Karpas-422 (cell line): ENCODE measurements at regions not wholly inside any gene's neighbourhood (a gene's known extent, or its start where the extent isn't known, plus 50 kb on each side); places are given as distances from the start of the nearest gene placed in this dataset.

ENCODE experiments used
- DNase-seq: peaks from one replicate; pipeline ENCODE4 v3.0.0-alpha.2; 2015
- H2AFZ ChIP-seq: fragments of 200-600 bp; sonication (generic); 2 replicates; pipeline ENCODE4 v1.6.1; 2014; ENCODE audit warnings: antibody characterized with exemption, low read length, mixed read lengths
- H3K27ac ChIP-seq: fragments of 200-600 bp; sonication (generic); 2 replicates; pipeline ENCODE4 v1.5.1; 2014; ENCODE audit warnings: mild to moderate bottlenecking, low read length, moderate library complexity
- H3K27me3 ChIP-seq: fragments of 200-600 bp; sonication (generic); 2 replicates; pipeline ENCODE4 v1.6.1; 2014; ENCODE audit warnings: low read length, mixed read lengths
- H3K36me3 ChIP-seq: fragments of 200-600 bp; sonication (generic); 2 replicates; pipeline ENCODE4 v1.6.1; 2014; ENCODE audit warnings: low read length, mixed read lengths; ENCODE audit not compliant: insufficient read depth
- H3K4me1 ChIP-seq: fragments of 200-600 bp; sonication (generic); 2 replicates; pipeline ENCODE4 v1.6.1; 2014; ENCODE audit warnings: mild to moderate bottlenecking, low read length, mixed read lengths
- H3K4me2 ChIP-seq: fragments of 200-600 bp; sonication (generic); 2 replicates; pipeline ENCODE4 v1.6.1; 2014; ENCODE audit warnings: low read length, low read depth, mild to moderate bottlenecking; ENCODE audit not compliant: poor library complexity, severe bottlenecking
- H3K4me3 ChIP-seq: fragments of 200-600 bp; sonication (generic); 2 replicates; pipeline ENCODE4 v1.5.1; 2014; ENCODE audit warnings: mild to moderate bottlenecking, antibody characterized with exemption, low read length, mixed read lengths
- H3K79me2 ChIP-seq: fragments of 200-600 bp; sonication (generic); 2 replicates; pipeline ENCODE4 v1.6.1; 2014; ENCODE audit warnings: mild to moderate bottlenecking, low read length, mixed read lengths
- H3K9ac ChIP-seq: fragments of 200-600 bp; sonication (generic); 2 replicates; pipeline ENCODE4 v1.6.0; 2014; ENCODE audit warnings: low read length
- H3K9me2 ChIP-seq: fragments of 200-600 bp; sonication (generic), shearing (Covaris generic); replicated peaks from 2 replicates; pipeline ENCODE4 v1.6.0; 2014; ENCODE audit warnings: mild to moderate bottlenecking, low read length, moderate library complexity; ENCODE audit not compliant: insufficient read depth
- H3K9me3 ChIP-seq: fragments of 300-700, 200-600 bp; sonication (generic); 2 replicates; pipeline ENCODE4 v1.6.1; 2014; ENCODE audit warnings: low read length, mixed read lengths
- H4K20me1 ChIP-seq: fragments of 200-600 bp; sonication (generic); 2 replicates; pipeline ENCODE4 v1.6.1; 2014; ENCODE audit warnings: mild to moderate bottlenecking, antibody characterized with exemption, low read length, low read depth; ENCODE audit not compliant: insufficient read depth

DNA sequence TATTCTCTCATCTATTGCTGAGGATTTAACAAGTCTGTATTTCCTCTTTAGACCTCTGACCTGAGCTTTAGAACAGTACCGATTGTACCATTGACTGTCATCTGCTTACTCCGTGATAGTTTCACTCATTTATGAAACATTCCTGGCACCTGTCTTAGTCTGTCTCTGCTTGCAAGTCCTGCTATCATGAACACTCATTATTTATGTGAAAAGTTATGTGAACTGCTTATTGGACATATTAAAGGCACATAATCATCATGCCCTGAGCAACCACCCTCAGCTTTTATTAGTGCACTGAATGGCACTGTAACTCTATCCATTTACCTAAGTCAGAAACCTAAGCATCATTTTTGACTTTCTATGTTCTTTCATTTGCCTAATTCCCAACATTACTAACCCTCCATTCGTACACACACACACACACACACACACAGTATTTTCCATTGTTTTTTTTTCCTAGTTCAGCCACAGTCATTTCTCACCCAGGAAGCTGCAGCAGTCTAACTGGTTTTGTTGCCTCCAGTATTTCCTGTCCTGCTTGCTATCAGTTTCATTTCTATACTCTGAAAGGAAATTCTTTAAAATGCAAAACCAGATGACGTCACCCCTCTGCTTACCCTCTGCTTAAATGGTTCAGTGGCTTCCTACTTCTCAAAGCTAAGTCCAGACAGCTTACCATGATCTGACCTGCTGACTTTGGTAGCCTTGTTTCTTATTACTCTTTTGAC, 146.1 kb downstream of the HAUS1 start:
- DNase-seq: peak; percentile 94
- peak overlapping the region; percentile 84 for H3K27ac ChIP-seq
- peaks cover 93% of the 10 kb centered on the region for H3K79me2 ChIP-seq
- no peak overlapping the region for H2AFZ ChIP-seq
- peak overlapping the region; percentile 81 for H3K4me2 ChIP-seq
- H3K9me2 ChIP-seq: no peaks in the 10 kb centered on the region
- H3K9ac ChIP-seq: peak overlapping the region; percentile 63
- peak overlapping the region; percentile 70 for H3K4me3 ChIP-seq
- no peaks in the 10 kb centered on the region for H3K9me3 ChIP-seq
- peaks cover 5% of the 10 kb centered on the region for H3K36me3 ChIP-seq
- no peaks in the 10 kb centered on the region for H3K27me3 ChIP-seq
- no peaks in the 10 kb centered on the region for H4K20me1 ChIP-seq
- H3K4me1 ChIP-seq: peaks cover 48% of the 10 kb centered on the region

DNA sequence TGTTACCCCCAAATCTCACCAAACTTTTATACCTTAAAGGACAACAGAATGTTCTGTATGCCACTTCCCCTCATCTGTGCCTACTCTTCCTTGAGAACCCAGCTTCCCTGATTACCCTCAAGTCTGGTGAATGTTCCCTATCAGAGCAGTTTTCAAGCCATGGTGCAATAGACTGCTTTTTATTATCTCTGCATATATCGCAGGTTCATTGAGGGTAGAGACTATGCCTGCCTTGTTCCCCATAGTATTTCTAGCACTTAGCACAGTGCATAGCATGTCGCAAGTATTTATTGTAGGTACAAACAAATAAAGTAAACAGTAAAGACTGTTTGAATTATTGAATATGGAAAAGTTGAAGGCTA, 146.6 kb downstream of the HAUS1 start:
- Histone ChIP-seq H2AFZ (no peak overlapping the region), H3K9me3 (no peaks in the 10 kb centered on the region), H3K4me3 (peak overlapping the region; percentile 70), H3K9me2 (no peaks in the 10 kb centered on the region), H3K36me3 (peaks cover 5% of the 10 kb centered on the region), H3K4me1 (peaks cover 44% of the 10 kb centered on the region), H3K27me3 (no peaks in the 10 kb centered on the region), H4K20me1 (no peaks in the 10 kb centered on the region), H3K4me2 (peak overlapping the region; percentile 81), H3K79me2 (peaks cover 91% of the 10 kb centered on the region), H3K27ac (peak overlapping the region; percentile 84), H3K9ac (peak overlapping the region; percentile 63)
- no peak for DNase-seq

GRCh38 chr18:46252759-46253158, 148.6 kb downstream of the HAUS1 start:
- Histone ChIP-seq H3K27ac (peak overlapping the region; percentile 23; the same call in 1 of the 2 replicates), H3K9me3 (no peaks in the 10 kb centered on the region)

GRCh38 chr18:46253498-46253897, 149.3 kb downstream of the HAUS1 start:
- Histone ChIP-seq H3K9me2 (no peaks in the 10 kb centered on the region), H3K9ac (no peak overlapping the region), H3K4me2 (no peak overlapping the region), H3K4me1 (peaks cover 30% of the 10 kb centered on the region), H3K27ac (no peak overlapping the region), H3K27me3 (no peaks in the 10 kb centered on the region), H4K20me1 (no peaks in the 10 kb centered on the region), H2AFZ (no peak overlapping the region), H3K9me3 (no peaks in the 10 kb centered on the region), H3K4me3 (no peak overlapping the region), H3K36me3 (peaks cover 5% of the 10 kb centered on the region), H3K79me2 (peaks cover 91% of the 10 kb centered on the region)
- no peak for DNase-seq

More at GRCh38 chr18:46252759-46253158, 148.6 kb downstream of the HAUS1 start:
- Histone ChIP-seq H3K27me3 (no peaks in the 10 kb centered on the region), H3K4me1 (peaks cover 37% of the 10 kb centered on the region), H3K36me3 (peaks cover 5% of the 10 kb centered on the region), H4K20me1 (no peaks in the 10 kb centered on the region), H3K9ac (no peak overlapping the region), H2AFZ (no peak overlapping the region), H3K79me2 (peaks cover 91% of the 10 kb centered on the region), H3K9me2 (no peaks in the 10 kb centered on the region), H3K4me2 (no peak overlapping the region), H3K4me3 (no peak overlapping the region)
- no peak for DNase-seq

DNA sequence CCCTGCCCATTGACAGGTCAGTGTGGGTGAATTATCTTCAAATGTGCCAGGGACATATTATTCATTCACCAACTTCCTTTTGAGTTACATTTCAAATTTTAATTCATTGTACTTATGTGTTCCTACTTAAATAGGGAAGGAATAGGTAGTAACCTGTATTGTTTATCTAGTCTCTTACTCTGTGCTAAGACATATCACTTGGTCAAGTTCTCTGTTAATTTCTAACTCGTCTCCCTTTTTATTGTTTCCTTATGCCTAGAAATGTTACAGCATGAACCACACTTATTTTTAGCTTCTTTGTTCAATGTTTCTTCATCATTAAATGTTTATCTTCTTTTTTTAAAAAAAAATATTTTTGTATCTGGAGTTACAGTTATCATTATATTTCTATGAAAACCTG, 151.9 kb downstream of the HAUS1 start:
- peaks cover 5% of the 10 kb centered on the region for H3K36me3 ChIP-seq
- H3K4me3 ChIP-seq: no peak overlapping the region
- no peak overlapping the region for H2AFZ ChIP-seq
- no peak for DNase-seq
- no peak overlapping the region for H3K4me2 ChIP-seq
- peaks cover 95% of the 10 kb centered on the region for H3K79me2 ChIP-seq
- H3K4me1 ChIP-seq: peaks cover 4% of the 10 kb centered on the region
- H3K9me2 ChIP-seq: no peaks in the 10 kb centered on the region
- no peak overlapping the region for H3K9ac ChIP-seq
- no peaks in the 10 kb centered on the region for H3K9me3 ChIP-seq
- no peaks in the 10 kb centered on the region for H3K27me3 ChIP-seq
- H3K27ac ChIP-seq: no peak overlapping the region
- no peaks in the 10 kb centered on the region for H4K20me1 ChIP-seq

GRCh38 chr18:46257366-46257765, 153.2 kb downstream of the HAUS1 start:
- Histone ChIP-seq H3K9ac (no peak overlapping the region), H3K9me3 (no peaks in the 10 kb centered on the region)
- no peak for DNase-seq

DNA sequence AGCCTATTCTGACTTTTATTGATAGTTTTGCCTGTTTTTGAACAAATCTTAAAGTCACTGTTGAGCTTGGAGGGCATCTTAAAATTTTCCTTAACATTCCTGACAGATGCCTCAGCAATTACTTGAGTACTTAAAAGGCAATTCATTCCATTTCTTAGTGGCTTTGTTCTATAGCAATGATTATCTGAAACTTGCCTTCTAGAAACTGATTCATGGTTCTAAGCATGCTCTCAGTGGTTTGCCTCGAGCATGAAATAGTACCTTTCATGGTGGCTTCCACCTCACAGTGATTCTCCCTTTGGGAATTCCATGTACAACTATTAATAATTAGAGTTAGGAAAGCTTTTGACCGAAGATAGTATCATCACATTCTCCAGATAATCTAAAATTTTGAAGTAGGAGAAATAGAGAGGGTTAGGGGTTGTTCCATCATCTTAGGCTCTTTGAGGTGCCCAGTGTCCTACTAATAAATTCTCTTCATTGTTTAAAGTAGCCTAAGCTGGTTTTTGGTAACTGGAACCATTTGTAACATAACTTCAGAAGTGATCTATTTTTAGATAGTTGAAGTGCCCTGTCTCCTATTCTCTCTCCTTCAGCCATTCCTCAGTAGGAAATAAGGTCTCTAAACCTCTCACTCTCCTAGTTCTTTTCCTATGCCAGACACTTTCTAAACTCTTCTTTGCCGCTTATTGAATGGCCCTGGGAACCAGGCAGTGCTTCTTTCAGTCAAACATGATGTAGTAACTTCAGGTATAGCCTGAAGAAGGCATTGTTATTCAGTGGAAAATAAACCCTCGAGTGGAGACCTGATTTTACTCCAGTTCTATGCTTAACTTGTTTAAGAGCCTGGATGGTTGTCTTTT, 156.1 kb downstream of the HAUS1 start:
- Histone ChIP-seq H3K27me3 (no peaks in the 10 kb centered on the region), H3K9me3 (no peaks in the 10 kb centered on the region), H3K27ac (no peak overlapping the region), H3K9ac (no peak overlapping the region), H2AFZ (no peak overlapping the region), H3K4me3 (no peak overlapping the region), H3K9me2 (no peaks in the 10 kb centered on the region), H3K4me2 (no peak overlapping the region), H4K20me1 (no peaks in the 10 kb centered on the region), H3K36me3 (peaks cover 9% of the 10 kb centered on the region; the same call in 1 of the 2 replicates), H3K79me2 (peaks cover 74% of the 10 kb centered on the region), H3K4me1 (peaks cover 14% of the 10 kb centered on the region)
- no peak for DNase-seq

More at GRCh38 chr18:46257366-46257765, 153.2 kb downstream of the HAUS1 start:
- no peaks in the 10 kb centered on the region; the same call in 1 of the 2 replicates for H3K4me1 ChIP-seq
- no peaks in the 10 kb centered on the region for H3K27me3 ChIP-seq
- no peaks in the 10 kb centered on the region for H4K20me1 ChIP-seq
- no peak overlapping the region for H2AFZ ChIP-seq
- no peak overlapping the region for H3K4me3 ChIP-seq
- H3K27ac ChIP-seq: no peak overlapping the region
- no peaks in the 10 kb centered on the region for H3K9me2 ChIP-seq
- no peak overlapping the region for H3K4me2 ChIP-seq
- H3K79me2 ChIP-seq: peaks cover 93% of the 10 kb centered on the region
- peaks cover 5% of the 10 kb centered on the region for H3K36me3 ChIP-seq

DNA sequence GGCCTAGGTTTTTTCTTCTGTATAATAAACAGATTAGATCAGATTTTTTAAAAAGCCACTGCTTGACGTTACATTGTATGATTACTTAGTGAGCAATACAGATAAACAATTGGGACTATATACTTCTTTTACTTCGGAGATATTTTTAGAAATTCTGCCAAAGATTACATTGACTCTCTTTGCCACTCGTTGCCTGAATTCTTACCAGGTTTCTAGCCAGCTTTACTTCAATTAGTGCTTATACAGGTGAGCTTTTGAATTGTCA, 156.6 kb downstream of the HAUS1 start:
- H4K20me1 ChIP-seq: no peaks in the 10 kb centered on the region

More for the DNA sequence above, 156.6 kb downstream of the HAUS1 start:
- H3K4me1 ChIP-seq: peaks cover 20% of the 10 kb centered on the region
- no peak overlapping the region for H3K27ac ChIP-seq
- no peaks in the 10 kb centered on the region for H3K9me3 ChIP-seq
- peaks cover 76% of the 10 kb centered on the region for H3K79me2 ChIP-seq
- no peaks in the 10 kb centered on the region for H3K9me2 ChIP-seq
- no peak for DNase-seq
- H3K4me2 ChIP-seq: no peak overlapping the region
- no peaks in the 10 kb centered on the region for H3K27me3 ChIP-seq
- H3K4me3 ChIP-seq: no peak overlapping the region
- no peak overlapping the region for H3K9ac ChIP-seq
- no peak overlapping the region for H2AFZ ChIP-seq
- H3K36me3 ChIP-seq: peaks cover 10% of the 10 kb centered on the region; the same call in 1 of the 2 replicates
